MM.1S (cell line): ENCODE measurements at regions not wholly inside any gene's neighbourhood (a gene's known extent, or its start where the extent isn't known, plus 50 kb on each side); places are given as distances from the start of the nearest gene placed in this dataset.

Experiments
- DNase-seq: peaks from one replicate; pipeline ENCODE4 v3.0.0-alpha.2; 2015
- H2AFZ ChIP-seq: fragments of 300-600 bp; sonication (generic); 2 replicates; pipeline ENCODE4 v1.6.0; 2016; ENCODE audit warnings: antibody characterized with exemption, low read length
- H3F3A ChIP-seq: fragments of 300-600 bp; sonication (generic); 2 replicates; pipeline ENCODE4 v1.6.1; 2016; ENCODE audit warnings: mild to moderate bottlenecking, antibody characterized with exemption, low read length, moderate library complexity, mixed read lengths; ENCODE audit not compliant: insufficient read depth
- H3K27ac ChIP-seq: fragments of 300-600 bp; sonication (generic); 2 replicates; pipeline ENCODE4 v1.5.1; 2016; ENCODE audit warnings: mild to moderate bottlenecking, low read length
- H3K27me3 ChIP-seq: fragments of 300-600 bp; sonication (generic); replicated peaks from 2 replicates; pipeline ENCODE4 v1.6.0; 2016; ENCODE audit warnings: low read length; ENCODE audit not compliant: insufficient read depth
- H3K36me3 ChIP-seq: fragments of 300-600 bp; sonication (generic); replicated peaks from 2 replicates; pipeline ENCODE4 v1.6.1; 2016; ENCODE audit warnings: mild to moderate bottlenecking, low read length, mixed read lengths; ENCODE audit not compliant: insufficient read depth
- H3K4me1 ChIP-seq: fragments of 300-600 bp; sonication (generic); 2 replicates; pipeline ENCODE4 v1.6.1; 2016; ENCODE audit warnings: low read length, mixed read lengths
- H3K4me2 ChIP-seq: fragments of 300-600 bp; sonication (generic); 2 replicates; pipeline ENCODE4 v1.6.0; 2016; ENCODE audit warnings: low read depth, low read length
- H3K4me3 ChIP-seq: fragments of 300-600 bp; sonication (generic); 2 replicates; pipeline ENCODE4 v1.5.1; 2016; ENCODE audit warnings: low read length, mixed read lengths
- H3K79me2 ChIP-seq: fragments of 300-600 bp; sonication (generic); 2 replicates; pipeline ENCODE4 v1.6.1; 2016; ENCODE audit warnings: mixed run types, low read length, mixed read lengths
- H3K9ac ChIP-seq: fragments of 300-600 bp; sonication (generic); 2 replicates; pipeline ENCODE4 v1.6.1; 2016; ENCODE audit warnings: low read length, mixed read lengths
- H3K9me2 ChIP-seq: fragments of 300-600 bp; sonication (generic); replicated peaks from 2 replicates; pipeline ENCODE4 v1.6.1; 2016; ENCODE audit warnings: mild to moderate bottlenecking, low read length, mixed read lengths; ENCODE audit not compliant: insufficient read depth
- H3K9me3 ChIP-seq: fragments of 300-600 bp; sonication (generic); replicated peaks from 2 replicates; pipeline ENCODE4 v1.6.1; 2016; ENCODE audit warnings: mild to moderate bottlenecking, low read length, mixed read lengths; ENCODE audit not compliant: insufficient read depth
- H4K20me1 ChIP-seq: fragments of 300-600 bp; sonication (generic); 2 replicates; pipeline ENCODE4 v1.6.1; 2016; ENCODE audit warnings: mild to moderate bottlenecking, low read length, moderate library complexity, mixed read lengths; ENCODE audit not compliant: insufficient read depth
- CTCF ChIP-seq: fragments of 300-600 bp; sonication (generic); IDR thresholded peaks from 2 replicates; pipeline ENCODE4 v1.5.1; 2016; ENCODE audit warnings: antibody characterized with exemption, low read length, mixed read lengths
- EZH2 ChIP-seq: fragments of 300-600 bp; sonication (generic); optimal IDR thresholded peaks from 2 replicates; pipeline ENCODE3; 2017; ENCODE audit warnings: low read depth, mild to moderate bottlenecking, antibody characterized with exemption, low read length, mixed read lengths
- EZH2phosphoT487 ChIP-seq: fragments of 300-600 bp; sonication (generic); IDR thresholded peaks from 2 replicates; pipeline ENCODE4 v1.6.1; 2018; ENCODE audit warnings: antibody characterized with exemption, low read length

- Histone ChIP-seq H3K36me3 (no peaks in the 10 kb centered on the region), H3K9me2 (no peaks in the 10 kb centered on the region), H3K4me1 (peaks cover 5% of the 10 kb centered on the region), H2AFZ (no peak overlapping the region), H3K27me3 (no peaks in the 10 kb centered on the region), H3F3A (no peaks in the 10 kb centered on the region), H3K9ac (no peak overlapping the region), H3K9me3 (no peaks in the 10 kb centered on the region), H4K20me1 (no peaks in the 10 kb centered on the region), H3K79me2 (no peaks in the 10 kb centered on the region), H3K4me2 (no peak overlapping the region), H3K27ac (no peak overlapping the region), H3K4me3 (no peak overlapping the region)
- no peak for DNase-seq
- TF ChIP-seq EZH2phosphoT487 (no peak), EZH2 (no peak), CTCF (no peak)
Observed at GRCh38 chr6:44043479-44044153, 83.6 kb downstream of the MRPL14 start.

- Histone ChIP-seq H3K36me3 (no peaks in the 10 kb centered on the region), H2AFZ (no peak overlapping the region), H3K4me1 (no peaks in the 10 kb centered on the region; the same call in 1 of the 2 replicates), H3K27me3 (no peaks in the 10 kb centered on the region), H3K9ac (no peak overlapping the region), H3K27ac (no peak overlapping the region), H3K4me3 (no peak overlapping the region), H3K9me3 (no peaks in the 10 kb centered on the region), H4K20me1 (no peaks in the 10 kb centered on the region), H3K4me2 (no peak overlapping the region), H3K79me2 (no peaks in the 10 kb centered on the region), H3F3A (no peaks in the 10 kb centered on the region), H3K9me2 (no peaks in the 10 kb centered on the region)
- TF ChIP-seq EZH2phosphoT487 (no peak), CTCF (no peak), EZH2 (no peak)
- DNase-seq, result no peak
Observed at GRCh38 chr6:44042989-44043478, 84.2 kb downstream of the MRPL14 start.

- H3K9ac ChIP-seq, result no peak overlapping the region
- no peak overlapping the region for H2AFZ ChIP-seq
- H3F3A ChIP-seq, result no peaks in the 10 kb centered on the region
- H4K20me1 ChIP-seq, result no peaks in the 10 kb centered on the region
- DNase-seq, result no peak
- TF ChIP-seq EZH2phosphoT487 (no peak), EZH2 (no peak), CTCF (no peak)
- no peak overlapping the region for H3K4me3 ChIP-seq
- H3K9me2 ChIP-seq, result no peaks in the 10 kb centered on the region
- no peak overlapping the region for H3K27ac ChIP-seq
- no peaks in the 10 kb centered on the region for H3K4me1 ChIP-seq
- H3K27me3 ChIP-seq, result no peaks in the 10 kb centered on the region
- no peak overlapping the region for H3K4me2 ChIP-seq
- no peaks in the 10 kb centered on the region for H3K79me2 ChIP-seq
- no peaks in the 10 kb centered on the region for H3K9me3 ChIP-seq
- H3K36me3 ChIP-seq, result no peaks in the 10 kb centered on the region
Observed at GRCh38 chr6:44042261-44042988, 84.8 kb downstream of the MRPL14 start.
